ENCODE measurements at regions not wholly inside any gene's neighbourhood (a gene's known extent, or its start where the extent isn't known, plus 50 kb on each side); places are given as distances from the start of the nearest gene placed in this dataset.
"Not testable (repeated sequence)": the region's sequence is repeated elsewhere in the genome, so short reads cannot be mapped to it uniquely, and the experiment has no call there.

- TF ChIP-seq POLR2AphosphoS5 (IDR thresholded peaks at IDR 0.05): peak in 1 of 2 donors; percentile 49
- Histone ChIP-seq H3K4me1 (peaks cover 0 to 20% (median 7%) of the 10 kb centered on the region in 4 donors), H3K4me3 (peak overlapping the region; percentile 30 to 57 (median 50)), H3K27ac (replicated peaks in 1 of 4) (peak overlapping the region in 3 of 4 donors; percentile 58 to 82 (median 60))
- intact Hi-C loops (cut with DNase I); H3K36me3 ChIP-seq; H3K9me3 ChIP-seq; DNase-seq (ENCODE audit: extremely low spot score); H3K27me3 ChIP-seq: not testable (repeated sequence)
- 10% methylated on average over 25 of the region's 27 CpGs for WGBS
These were observed 677.5 kb upstream of the DEFB115 start for GRCh38 chr20:30579824-30580438.

- WGBS: 52% methylated on average over 7 of the region's 7 CpGs
- H3K4me1 ChIP-seq: peaks cover 0 to 25% (median 16%) of the 10 kb centered on the region in 4 donors
- H3K27ac ChIP-seq (replicated peaks in 1 of 4); H3K27me3 ChIP-seq; DNase-seq (ENCODE audit: extremely low spot score); intact Hi-C loops (cut with DNase I); H3K36me3 ChIP-seq; H3K4me3 ChIP-seq; H3K9me3 ChIP-seq: not testable (repeated sequence)
- TF ChIP-seq CTCF (IDR thresholded peaks at IDR 0.05): peak in 1 of 3 experiments; percentile 10
These were observed 675.6 kb upstream of the DEFB115 start for GRCh38 chr20:30581839-30582238.

- H3K9me3 ChIP-seq; H3K27me3 ChIP-seq; H3K36me3 ChIP-seq; DNase-seq (ENCODE audit: extremely low spot score); intact Hi-C loops (cut with DNase I): not testable (repeated sequence)
- Histone ChIP-seq H3K4me1 (peaks cover 0 to 15% (median 13%) of the 10 kb centered on the region in 4 donors), H3K27ac (replicated peaks in 1 of 4) (peak overlapping the region in 3 of 4 donors; percentile 55 to 80 (median 67)), H3K4me3 (peak overlapping the region in 1 of 4 donors; percentile 58)
- WGBS: 83% methylated on average over 4 of the region's 4 CpGs
These were observed 673.1 kb upstream of the DEFB115 start for GRCh38 chr20:30584403-30584802.

- peak; percentile 84 for DNase-seq (ENCODE audit: extremely low spot score)
- H3K27ac ChIP-seq (replicated peaks in 1 of 4): peak overlapping the region in 3 of 4 donors; percentile 55 to 80 (median 67)
- H3K9me3 ChIP-seq; H3K36me3 ChIP-seq; H3K27me3 ChIP-seq; intact Hi-C loops (cut with DNase I): not testable (repeated sequence)
- WGBS: no CpG with 5 or more reads among the region's 49 CpGs
- peaks cover 0 to 15% (median 12%) of the 10 kb centered on the region in 4 donors for H3K4me1 ChIP-seq
- peak; percentile 44 to 73 (median 47) for TF ChIP-seq CTCF (IDR thresholded peaks at IDR 0.05)
- TF ChIP-seq POLR2AphosphoS5 (IDR thresholded peaks at IDR 0.05): peak in 1 of 2 donors; percentile 51
- peak overlapping the region; percentile 40 to 61 (median 58) for H3K4me3 ChIP-seq
These were observed 672.1 kb upstream of the DEFB115 start for GRCh38 chr20:30585244-30585796.

GRCh38 chr20:30586178-30586577 is 671.3 kb upstream of the DEFB115 start:
- Histone ChIP-seq H3K27ac (replicated peaks in 1 of 4) (peak overlapping the region in 2 of 4 donors; percentile 3 to 80), H3K4me1 (peaks cover 0 to 15% (median 12%) of the 10 kb centered on the region in 4 donors), H3K4me3 (peak overlapping the region; percentile 22 to 61 (median 58))
- intact Hi-C loops (cut with DNase I); H3K36me3 ChIP-seq; H3K27me3 ChIP-seq; DNase-seq (ENCODE audit: extremely low spot score); H3K9me3 ChIP-seq: not testable (repeated sequence)
- WGBS: no CpG with 5 or more reads among the region's 30 CpGs

GRCh38 chr20:30593572-30593971 is 663.9 kb upstream of the DEFB115 start:
- Histone ChIP-seq H3K27ac (replicated peaks in 1 of 4) (no peak overlapping the region), H3K4me3 (no peak overlapping the region), H3K27me3 (peaks cover 0 to 16% (median 0%) of the 10 kb centered on the region in 4 donors), H3K36me3 (no peaks in the 10 kb centered on the region), H3K4me1 (no peaks in the 10 kb centered on the region), H3K9me3 (no peaks in the 10 kb centered on the region)
- intact Hi-C loops (cut with DNase I): no loop called here
- TF ChIP-seq EP300 (IDR thresholded peaks at IDR 0.05) (no peak), CTCF (IDR thresholded peaks at IDR 0.05) (no peak), POLR2AphosphoS5 (IDR thresholded peaks at IDR 0.05) (no peak), POLR2A (IDR thresholded peaks at IDR 0.05; ENCODE audit: low read depth) (no peak)
- DNase-seq (ENCODE audit: extremely low spot score): peak; percentile 81
- 74% methylated on average over 22 of the region's 22 CpGs for WGBS
